ENCODE measurements at regions not wholly inside any gene's neighbourhood (a gene's known extent, or its start where the extent isn't known, plus 50 kb on each side); places are given as distances from the start of the nearest gene placed in this dataset.
"Not testable (repeated sequence)": the region's sequence is repeated elsewhere in the genome, so short reads cannot be mapped to it uniquely, and the experiment has no call there.

DNA sequence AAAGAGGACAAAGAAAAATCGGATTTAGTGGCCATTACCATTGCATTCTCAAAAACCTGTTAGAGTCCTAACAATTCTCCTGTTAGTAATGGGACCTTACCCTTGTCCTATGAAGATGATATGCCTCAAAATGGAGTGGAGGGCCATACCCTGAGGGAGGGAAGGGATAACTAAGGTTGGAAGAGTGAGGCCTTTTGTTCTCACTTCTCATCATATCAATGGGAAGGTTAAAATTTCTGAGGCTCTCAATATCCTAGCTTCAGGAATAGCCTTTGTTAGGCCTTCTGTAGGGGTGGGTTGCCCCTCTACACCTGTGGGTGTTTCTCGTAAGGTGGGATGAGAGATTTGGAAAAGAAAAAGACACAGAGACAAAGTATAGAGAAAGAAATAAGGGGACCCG, 109.4 kb upstream of the SGIP1 start:
- not testable (repeated sequence) for TF ChIP-seq CTCF (IDR thresholded peaks at IDR 0.05; ENCODE audit: low read length); EZH2 (IDR thresholded peaks at IDR 0.05; ENCODE audit: borderline replicate concordance, low read length)

Data from OCI-LY1 (cell line).